NCI-H82 (cell line): ENCODE measurements at regions not wholly inside any gene's neighbourhood (a gene's known extent, or its start where the extent isn't known, plus 50 kb on each side); places are given as distances from the start of the nearest gene placed in this dataset.
"Not testable (repeated sequence)": the region's sequence is repeated elsewhere in the genome, so short reads cannot be mapped to it uniquely, and the experiment has no call there.

ENCODE experiments used
- DNase-seq: peaks from one replicate; lab custom pipeline; 2025; lab: John Stamatoyannopoulos, UW

DNA sequence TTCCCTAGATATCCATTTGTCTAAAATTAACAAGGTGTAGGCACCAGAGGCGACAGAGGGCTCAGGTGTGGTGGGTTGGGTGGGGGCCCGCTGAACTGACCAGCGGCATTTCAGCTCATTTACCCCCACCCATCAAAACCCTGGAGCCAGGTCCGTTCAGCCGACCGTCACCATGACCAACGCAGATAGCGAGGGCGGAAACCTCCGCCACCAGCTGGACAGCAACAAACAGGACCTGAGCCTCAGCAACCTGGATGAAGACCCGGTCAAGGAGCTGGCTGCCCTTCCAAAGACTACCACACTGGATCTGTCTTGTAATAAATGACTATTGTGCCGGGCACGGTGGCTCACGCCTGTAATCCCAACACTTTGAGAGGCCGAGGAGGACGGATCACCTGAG lies 120.8 kb upstream of the LGSN start:
- DNase-seq: no peak

- peak; percentile 19 for DNase-seq
These were observed 121.6 kb upstream of the LGSN start for GRCh38 chr6:63441266-63441956.

- no peak for DNase-seq
These were observed 123.1 kb upstream of the LGSN start for GRCh38 chr6:63442870-63443269.

DNA sequence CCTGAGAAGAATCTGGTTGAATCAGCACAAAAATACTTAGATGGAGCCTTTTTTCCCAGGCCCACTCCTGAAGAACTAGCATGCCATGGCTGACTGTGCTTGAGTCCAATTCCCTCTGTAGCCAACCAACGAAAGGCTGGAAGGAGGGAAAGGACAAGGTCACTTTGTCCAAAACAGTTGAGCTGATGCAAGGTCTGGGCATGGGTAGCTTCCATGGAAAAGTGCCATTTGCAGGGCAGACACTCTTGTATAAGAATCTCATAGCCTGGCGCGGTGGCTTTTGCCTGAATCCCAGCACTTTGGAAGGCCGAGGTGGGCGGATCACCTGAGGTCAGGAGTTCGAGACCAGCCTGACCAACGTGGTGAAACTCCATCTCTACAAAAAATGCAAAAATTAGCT lies 125.0 kb upstream of the LGSN start:
- DNase-seq: no peak

GRCh38 chr6:63446405-63446804 lies 125.9 kb upstream of the LOC128125822 start:
- no peak for DNase-seq

- no peak for DNase-seq
These were observed 125.1 kb upstream of the LOC128125822 start for GRCh38 chr6:63447134-63447533.

- no peak for DNase-seq
These were observed 124.1 kb upstream of the LOC128125822 start for GRCh38 chr6:63448229-63448628.

DNA sequence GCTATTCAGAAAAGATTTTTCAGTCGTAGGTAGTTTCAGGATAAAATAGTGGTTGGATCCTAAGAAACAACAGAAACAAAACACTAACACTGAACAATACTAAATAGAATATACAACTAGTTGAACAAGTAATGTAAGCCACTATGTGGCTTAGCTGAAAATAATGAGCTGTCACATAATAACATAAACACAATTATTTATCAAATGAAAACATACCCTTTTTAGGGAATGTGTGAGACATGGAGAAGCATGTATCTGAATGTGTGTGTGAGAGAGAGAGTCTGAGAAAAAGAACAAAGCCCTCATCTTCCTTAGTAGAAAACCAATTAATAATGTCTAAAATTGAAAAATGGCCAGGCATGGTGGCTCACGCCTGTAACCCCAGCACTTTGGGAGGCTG lies 122.6 kb upstream of the LOC128125822 start:
- no peak for DNase-seq

- no peak for DNase-seq
These were observed 121.0 kb upstream of the LOC128125822 start for GRCh38 chr6:63451238-63451637.

DNA sequence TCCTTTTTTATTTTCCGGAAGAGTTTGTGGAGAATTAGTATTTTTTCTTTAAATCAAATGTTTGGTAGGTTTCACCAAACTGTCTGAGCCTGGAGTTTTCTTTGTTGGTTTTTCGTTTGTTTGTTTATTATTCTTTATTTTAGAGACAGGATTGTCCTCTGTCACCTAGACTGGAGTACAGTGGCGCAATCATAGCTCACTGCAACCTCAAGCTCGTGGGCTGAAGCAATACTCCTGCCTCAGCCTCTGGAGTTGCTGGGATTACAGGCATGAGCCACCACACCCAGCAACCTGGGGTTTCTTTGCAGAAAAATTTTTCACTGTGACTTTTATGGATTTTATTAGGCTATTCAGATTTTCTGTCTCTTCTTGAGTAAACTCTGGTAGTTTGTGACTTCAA lies 120.2 kb upstream of the LOC128125822 start:
- no peak for DNase-seq

DNA sequence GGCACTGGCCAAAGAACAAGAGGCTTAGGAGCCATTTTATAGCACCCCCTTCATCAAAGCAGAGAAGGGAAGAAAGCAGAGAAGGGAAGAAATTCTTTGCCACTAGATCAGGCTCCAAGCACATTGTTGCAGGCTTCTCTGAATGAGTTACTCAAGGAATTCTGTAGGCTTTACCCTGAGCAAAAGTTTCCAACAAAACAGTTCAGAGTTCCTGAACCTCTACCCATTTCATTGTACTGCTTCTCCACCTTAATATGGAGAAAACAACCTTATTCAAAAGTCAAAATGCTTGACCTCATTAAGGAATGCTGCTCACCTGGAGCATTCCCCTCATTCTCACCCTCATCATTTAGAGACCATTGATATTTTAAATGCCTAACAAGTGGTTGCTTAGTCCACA lies 115.5 kb upstream of the LOC128125822 start:
- DNase-seq: no peak

DNA sequence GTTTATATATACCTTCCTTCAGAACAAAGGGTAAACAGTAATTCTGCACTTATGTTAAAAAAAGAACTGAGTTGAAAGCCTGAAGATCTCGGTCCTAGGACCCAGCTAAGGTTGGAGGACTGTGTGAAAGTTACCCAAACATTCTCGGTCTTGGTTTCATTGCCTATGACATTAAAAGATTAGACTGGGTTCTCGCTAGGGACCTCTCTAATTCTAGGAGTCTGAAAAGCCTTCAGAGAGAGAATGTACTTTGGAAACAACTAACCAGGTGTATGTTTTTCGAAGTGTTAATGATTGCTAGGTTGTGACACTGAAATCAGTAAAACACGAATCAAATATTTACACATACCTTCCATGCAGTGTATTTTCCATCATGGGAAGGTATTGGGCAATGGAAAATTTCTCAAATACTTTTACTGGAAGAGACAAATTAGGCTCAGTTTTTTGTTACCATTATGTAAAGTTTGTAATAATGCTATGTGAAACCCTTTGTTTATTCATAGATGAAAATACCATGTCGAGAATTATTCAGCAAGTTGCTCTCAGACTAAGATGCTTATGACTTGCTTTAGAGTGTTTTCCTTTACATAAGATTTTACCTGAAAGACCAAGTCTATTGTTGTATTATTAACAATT lies 113.7 kb upstream of the LOC128125822 start:
- DNase-seq: no peak

DNA sequence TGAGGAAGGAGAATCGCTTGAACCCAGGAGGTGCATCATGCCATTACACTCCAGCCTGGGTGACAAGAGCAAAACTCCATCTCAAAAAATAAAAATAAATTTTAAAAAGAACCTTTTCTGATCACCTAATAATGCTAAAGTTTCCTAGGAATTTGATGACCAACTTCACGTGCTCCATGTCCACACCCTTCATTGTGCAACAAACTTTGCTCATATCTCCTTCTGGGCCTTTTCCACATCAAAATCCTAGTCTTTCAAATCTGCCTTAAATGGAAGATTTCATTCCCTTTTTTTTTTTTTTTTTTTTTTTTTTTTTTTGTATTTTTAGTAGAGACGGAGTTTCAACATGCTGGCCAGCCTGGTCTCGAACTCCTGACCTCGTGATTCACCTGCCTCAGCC lies 112.5 kb upstream of the LOC128125822 start:
- DNase-seq: no peak

DNA sequence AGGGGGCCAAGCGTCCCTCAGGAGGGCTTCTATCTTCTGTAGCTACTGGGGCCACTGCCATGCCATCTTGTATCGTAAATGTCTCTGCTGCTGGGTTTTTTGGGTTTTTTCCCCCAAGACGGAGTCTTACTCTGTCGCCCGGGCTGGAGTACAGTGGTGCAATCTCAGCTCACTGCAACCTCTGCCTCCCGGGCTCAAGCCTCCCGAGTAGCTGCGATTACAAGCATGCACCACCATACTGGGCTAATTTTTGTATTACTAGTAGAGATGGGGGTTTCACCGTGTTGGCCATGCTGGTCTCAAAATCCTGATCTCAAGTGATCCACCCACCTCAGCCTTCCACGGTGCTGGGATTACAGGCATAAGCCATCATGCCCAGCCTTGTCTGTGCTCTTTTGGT lies 111.3 kb upstream of the LOC128125822 start:
- no peak for DNase-seq

DNA sequence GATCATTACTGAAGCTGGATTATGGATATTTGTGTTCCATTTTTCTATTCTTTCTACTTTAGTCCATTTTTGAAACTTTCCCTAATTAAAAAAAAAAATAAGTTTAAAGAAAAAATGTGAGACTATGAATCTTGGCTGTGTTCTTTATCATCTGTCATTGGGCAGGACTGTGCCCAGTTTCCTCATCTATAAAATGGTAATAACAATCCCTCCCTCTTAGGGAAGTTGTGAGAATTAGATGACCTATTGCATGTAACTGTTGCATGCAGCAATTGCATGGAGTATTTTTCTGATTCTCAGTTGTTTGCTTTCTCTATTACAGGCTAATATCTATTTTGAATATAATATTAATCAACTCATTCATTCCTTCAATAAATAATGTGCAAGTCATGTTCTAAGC lies 108.2 kb upstream of the LOC128125822 start:
- no peak for DNase-seq

GRCh38 chr6:63465750-63466149 lies 106.5 kb upstream of the LOC128125822 start:
- DNase-seq: no peak

DNA sequence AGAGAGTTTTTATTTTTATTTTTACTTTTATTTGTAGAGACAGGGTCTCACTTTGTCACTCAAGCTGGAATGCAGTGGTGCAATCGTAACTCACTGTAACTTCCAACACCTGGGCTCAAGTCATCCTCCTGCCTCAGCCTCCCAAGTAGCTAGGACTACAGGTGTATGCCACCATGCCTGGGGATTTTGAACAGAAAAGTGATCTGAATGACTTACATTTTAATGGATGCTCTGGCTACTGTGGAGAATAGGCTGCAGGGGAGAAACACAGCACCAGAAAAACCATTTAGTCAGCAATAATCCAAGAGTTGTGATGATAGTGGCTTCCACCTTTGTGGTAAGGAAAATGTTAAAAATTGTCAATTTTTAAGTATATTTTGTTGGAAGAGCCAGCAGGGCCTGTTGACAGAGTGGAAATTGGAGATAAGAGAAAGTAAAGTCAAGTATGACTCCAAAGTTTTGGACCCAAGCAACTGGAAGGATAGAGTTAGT lies 106.0 kb upstream of the LOC128125822 start:
- no peak for DNase-seq

DNA sequence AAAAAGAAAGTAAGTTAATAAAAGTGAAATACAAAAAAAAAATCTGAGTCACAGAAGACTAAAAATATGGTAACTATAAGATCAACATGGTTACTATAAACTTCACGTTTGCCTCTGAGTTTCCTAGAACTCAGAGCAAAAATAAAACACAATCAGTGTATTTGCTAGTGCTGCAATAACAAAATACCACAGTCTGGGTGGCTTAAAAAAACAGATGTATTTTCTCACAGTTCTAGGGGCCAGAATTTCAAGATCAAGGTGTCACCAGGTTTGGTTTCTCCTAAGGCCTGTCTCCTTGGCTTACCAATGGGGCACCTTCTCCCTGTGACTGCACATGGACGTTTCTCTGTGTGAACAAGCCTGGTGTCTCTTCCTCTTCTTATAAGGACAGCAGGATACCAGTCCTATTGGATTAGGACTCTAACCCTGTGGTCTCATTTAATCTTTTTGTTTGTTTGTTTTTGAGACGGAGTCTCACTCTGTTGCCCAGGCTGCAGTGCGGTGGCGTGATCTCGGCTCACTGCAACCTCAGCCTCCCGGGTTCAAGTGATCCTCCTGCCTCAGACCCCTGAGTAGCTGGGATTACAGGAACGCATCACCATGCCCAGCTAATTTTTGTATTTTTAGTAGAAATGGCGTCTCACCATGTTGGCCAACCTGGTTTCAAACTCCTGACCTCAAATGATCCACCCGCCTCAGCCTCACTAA lies 104.9 kb upstream of the LOC128125822 start:
- DNase-seq: peak; percentile 20

DNA sequence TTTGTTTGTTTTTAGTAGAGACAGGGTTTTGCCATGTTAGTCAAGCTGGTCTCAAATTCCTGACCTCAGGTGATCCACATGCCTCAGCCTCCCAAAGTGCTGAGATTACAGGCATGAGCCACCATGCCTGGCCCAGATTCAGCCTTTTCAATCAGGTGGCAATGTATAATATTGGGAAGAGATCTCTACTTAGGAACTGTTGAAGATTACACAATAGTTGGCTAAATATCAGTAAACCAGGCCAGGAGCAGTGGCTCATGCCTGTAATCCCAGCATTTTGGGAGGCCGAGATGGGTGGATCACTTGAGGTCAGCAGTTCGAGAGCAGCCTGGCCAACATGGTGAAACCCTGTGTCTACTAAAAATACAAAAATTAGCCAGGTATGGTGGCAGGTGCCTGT lies 101.1 kb upstream of the LOC128125822 start:
- not testable (repeated sequence) for DNase-seq

GRCh38 chr6:63471654-63472053 lies 100.6 kb upstream of the LOC128125822 start:
- no peak for DNase-seq

GRCh38 chr6:63475707-63476106 lies 96.6 kb upstream of the LOC128125822 start:
- no peak for DNase-seq

- DNase-seq: peak; percentile 11
These were observed 96.0 kb upstream of the LOC128125822 start for GRCh38 chr6:63476302-63476701.

- no peak for DNase-seq
These were observed 94.7 kb upstream of the LOC128125822 start for GRCh38 chr6:63477422-63478040.
